Right renal pelvis (tissue), 4 donors: ENCODE measurements at regions not wholly inside any gene's neighbourhood (a gene's known extent, or its start where the extent isn't known, plus 50 kb on each side); places are given as distances from the start of the nearest gene placed in this dataset.
A peak's percentile ranks its signal among the peaks of the same experiment; 100 is the strongest.

Experiments
- DNase-seq, 4 donors: peaks; one replicate each; pipeline ENCODE4 v3.0.0-alpha.2; 2013; ENCODE audit warnings: low read depth in 4 of 4, low spot score in 3 of 4, missing footprints in 1 of 4

DNA sequence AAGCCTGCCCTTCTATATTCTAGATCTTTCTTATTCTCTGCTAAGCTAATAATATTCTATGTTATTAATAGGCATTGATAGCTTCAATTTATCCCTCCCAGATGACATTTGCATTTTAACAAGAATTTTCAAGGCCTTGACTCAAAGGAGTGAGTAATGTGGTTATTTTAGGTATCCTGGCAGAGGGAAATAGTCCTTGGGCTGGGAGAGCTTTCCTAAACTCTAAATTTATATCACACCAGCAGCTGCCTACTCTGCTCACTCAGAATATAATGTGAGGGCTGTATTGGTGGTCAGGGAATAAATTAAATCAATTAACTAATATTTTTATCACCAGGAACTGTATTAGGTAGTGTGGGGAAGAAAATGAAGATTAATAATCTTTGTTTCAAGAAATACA lies 74.8 kb upstream of the ADAM23 start:
- DNase-seq, result no peak

- DNase-seq, result no peak
Measured at GRCh38 chr2:206368933-206369569, 74.3 kb upstream of the ADAM23 start.

- no peak for DNase-seq
Measured at GRCh38 chr2:206375956-206376355, 67.4 kb upstream of the ADAM23 start.

GRCh38 chr2:206378835-206379234 lies 64.5 kb upstream of the ADAM23 start:
- no peak for DNase-seq

- peak; percentile 39 to 61 (median 60) for DNase-seq
Measured at GRCh38 chr2:206379266-206379665, 64.1 kb upstream of the ADAM23 start.

- DNase-seq, result no peak
Measured at GRCh38 chr2:206379886-206380285, 63.4 kb upstream of the ADAM23 start.

DNA sequence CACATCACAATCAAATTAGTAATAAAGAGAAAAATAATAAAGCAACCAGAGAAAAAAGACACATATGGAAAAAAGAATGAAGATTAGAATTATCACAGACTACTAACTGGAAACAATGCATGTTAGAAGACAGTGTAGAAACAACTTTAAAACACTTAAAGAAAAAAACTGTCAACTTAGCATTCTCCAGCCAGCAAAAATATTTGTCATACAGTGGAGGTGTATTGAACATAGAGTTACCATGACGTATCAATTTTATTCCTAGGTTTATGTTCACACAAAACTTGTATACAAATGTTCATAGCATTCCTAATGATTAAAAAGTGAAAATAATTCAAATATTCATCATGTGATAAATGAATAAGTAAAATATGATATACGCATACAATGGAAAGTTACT lies 61.5 kb upstream of the ADAM23 start:
- DNase-seq, result no peak

GRCh38 chr2:206383669-206384068 lies 59.7 kb upstream of the ADAM23 start:
- DNase-seq, result no peak

- no peak for DNase-seq
Measured at GRCh38 chr2:206387808-206388207, 55.5 kb upstream of the ADAM23 start.

DNA sequence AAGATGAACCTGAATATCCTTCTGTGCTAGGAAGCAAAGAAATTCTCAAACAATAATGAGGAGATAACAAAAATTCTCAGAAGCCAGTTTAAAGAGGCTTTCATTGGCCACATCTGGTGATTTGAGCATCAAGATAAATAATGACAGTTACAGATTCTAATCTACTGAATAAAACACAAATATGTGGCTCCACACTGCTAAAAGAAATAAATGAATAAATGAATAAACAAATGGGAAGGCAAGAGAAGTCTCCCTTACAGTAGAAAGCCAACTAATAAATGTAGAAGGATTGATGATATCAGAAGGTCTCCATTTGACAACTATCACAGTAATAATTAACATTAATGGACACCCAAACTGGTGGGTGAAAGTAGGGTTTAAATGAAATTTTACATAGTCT lies 54.6 kb upstream of the ADAM23 start:
- no peak for DNase-seq

GRCh38 chr2:206389164-206389563 lies 54.2 kb upstream of the ADAM23 start:
- no peak for DNase-seq

- DNase-seq, result no peak
Measured at GRCh38 chr2:206390181-206390580, 53.2 kb upstream of the ADAM23 start.

GRCh38 chr2:206392118-206392517 lies 51.2 kb upstream of the ADAM23 start:
- no peak for DNase-seq
